Upper lobe of left lung (tissue), 6 donors: ENCODE measurements at regions not wholly inside any gene's neighbourhood (a gene's known extent, or its start where the extent isn't known, plus 50 kb on each side); places are given as distances from the start of the nearest gene placed in this dataset.
A peak's percentile ranks its signal among the peaks of the same experiment; 100 is the strongest.
"Not testable (repeated sequence)": the region's sequence is repeated elsewhere in the genome, so short reads cannot be mapped to it uniquely, and the experiment has no call there.

Source experiments
- ATAC-seq, 2 donors: fragments of 200-7000 bp; cut with Tn5 transposase; one replicate each; pipeline ENCODE4 v1.9.1; 2022; ENCODE audit warnings: mild to moderate bottlenecking in 2 of 2, moderate library complexity in 2 of 2; ENCODE audit not compliant: low FRiP score in 2 of 2
- DNase-seq, 2 donors: peaks; one replicate each; pipeline ENCODE4 v3.0.0-alpha.2; 2019 to 2020
- H3K27ac ChIP-seq, 4 donors: fragments of 200-600 bp; sonication (generic); one replicate each; pipeline ENCODE4 v1.5.1; 2016 to 2019
- H3K27me3 ChIP-seq, 4 donors: fragments of 200-600 bp; sonication (generic); one replicate each; pipeline ENCODE4 v1.5.1; 2017 to 2019
- H3K36me3 ChIP-seq, 4 donors: fragments of 200-600 bp; sonication (generic); one replicate each; pipeline ENCODE4 v1.5.1; 2016 to 2019
- H3K4me1 ChIP-seq, 4 donors: fragments of 200-600 bp; sonication (generic); one replicate each; pipeline ENCODE4 v1.5.1; 2018 to 2019
- H3K4me3 ChIP-seq, 4 donors: fragments of 200-600 bp; sonication (generic); one replicate each; pipeline ENCODE4 v1.5.1; 2017 to 2019; ENCODE audit warnings: mild to moderate bottlenecking in 2 of 4, moderate library complexity in 1 of 4
- H3K9me3 ChIP-seq, 4 donors: fragments of 200-600 bp; sonication (generic); one replicate each; pipeline ENCODE4 v1.5.1; 2018 to 2019
- EP300 ChIP-seq, 4 donors: sonication (generic); formaldehyde crosslinking; IDR thresholded peaks; one replicate each; pipeline ENCODE4 v1.5.1; 2017; ENCODE audit warnings: antibody characterized with exemption in 4 of 4, control low read depth in 2 of 4
- POLR2A ChIP-seq, 4 donors: fragments of 450-650 bp; IDR thresholded peaks; one replicate each; pipeline ENCODE4 v1.5.1; 2016 to 2017; ENCODE audit warnings: antibody characterized with exemption in 4 of 4, mild to moderate bottlenecking in 2 of 4
- POLR2AphosphoS5 ChIP-seq, 2 donors: sonication (generic); formaldehyde crosslinking; IDR thresholded peaks; one replicate each; pipeline ENCODE4 v1.5.1; 2017; ENCODE audit warnings: antibody characterized with exemption in 2 of 2
- WGBS, 2 donors: methylation state at CpG; one replicate each; pipeline ENCODE4 v1.1.5; 2017 to 2018; 5-methylcytosine and 5-hydroxymethylcytosine counted together
- TF ChIP-seq, protein P1 (sequence below), 6 experiments: fragments of 450-650 bp in 4 of 6; fragments of 200-600 bp in 2 of 6; sonication (generic) in 2 of 6; IDR thresholded peaks; one replicate each; pipeline ENCODE4 v1.5.1; 2016 to 2019; ENCODE audit warnings: antibody characterized with exemption in 6 of 6
- donor health status: DM: no; HTN: no; CAD: no; lungs with moderate emphysema.
- donor health status: DM: no; HTN: yes; CAD: no; lungs with severe emphysema.

DNA sequence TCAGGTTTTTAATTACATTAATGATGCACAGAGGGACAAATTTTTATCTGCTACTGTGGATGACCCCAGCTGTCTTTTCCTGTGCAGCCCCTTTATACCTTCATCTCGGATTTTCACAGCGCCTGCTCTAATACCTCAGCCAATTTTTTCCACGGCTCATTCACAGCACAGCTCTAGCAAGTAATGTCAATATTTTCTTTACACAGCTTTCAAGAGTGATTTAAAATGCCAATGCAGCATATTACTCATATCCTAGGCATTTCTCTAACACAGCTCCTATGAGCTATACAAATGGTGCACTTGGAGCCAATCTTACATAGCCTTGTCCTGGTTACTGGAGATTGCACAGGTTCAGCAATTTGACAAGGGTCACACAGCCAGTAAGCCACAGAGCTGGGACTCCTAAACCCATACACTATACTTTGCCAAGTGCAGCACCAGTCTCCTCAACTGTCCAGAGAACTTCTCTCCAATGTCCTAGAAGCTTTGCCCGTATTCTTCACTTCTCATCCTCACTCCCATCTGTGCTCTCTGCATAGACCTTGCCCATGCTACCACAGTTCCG is 661.8 kb downstream of the DTWD2 start:
- Histone ChIP-seq H3K9me3 (peaks cover 0 to 12% (median 5%) of the 10 kb centered on the region in 4 donors), H3K27ac (no peak overlapping the region), H3K4me3 (no peak overlapping the region), H3K36me3 (no peaks in the 10 kb centered on the region), H3K4me1 (peaks cover 0 to 4% (median 2%) of the 10 kb centered on the region in 4 donors), H3K27me3 (no peaks in the 10 kb centered on the region)
- no peak for DNase-seq
- 64 to 66% methylated on average over 5 of the region's 5 CpGs for WGBS, 2 donors
- ATAC-seq: peak; percentile 42 to 74
- TF ChIP-seq POLR2A (IDR thresholded peaks at IDR 0.05): no peak
- TF ChIP-seq POLR2AphosphoS5 (IDR thresholded peaks at IDR 0.05): no peak
- TF ChIP-seq, protein P1, sequence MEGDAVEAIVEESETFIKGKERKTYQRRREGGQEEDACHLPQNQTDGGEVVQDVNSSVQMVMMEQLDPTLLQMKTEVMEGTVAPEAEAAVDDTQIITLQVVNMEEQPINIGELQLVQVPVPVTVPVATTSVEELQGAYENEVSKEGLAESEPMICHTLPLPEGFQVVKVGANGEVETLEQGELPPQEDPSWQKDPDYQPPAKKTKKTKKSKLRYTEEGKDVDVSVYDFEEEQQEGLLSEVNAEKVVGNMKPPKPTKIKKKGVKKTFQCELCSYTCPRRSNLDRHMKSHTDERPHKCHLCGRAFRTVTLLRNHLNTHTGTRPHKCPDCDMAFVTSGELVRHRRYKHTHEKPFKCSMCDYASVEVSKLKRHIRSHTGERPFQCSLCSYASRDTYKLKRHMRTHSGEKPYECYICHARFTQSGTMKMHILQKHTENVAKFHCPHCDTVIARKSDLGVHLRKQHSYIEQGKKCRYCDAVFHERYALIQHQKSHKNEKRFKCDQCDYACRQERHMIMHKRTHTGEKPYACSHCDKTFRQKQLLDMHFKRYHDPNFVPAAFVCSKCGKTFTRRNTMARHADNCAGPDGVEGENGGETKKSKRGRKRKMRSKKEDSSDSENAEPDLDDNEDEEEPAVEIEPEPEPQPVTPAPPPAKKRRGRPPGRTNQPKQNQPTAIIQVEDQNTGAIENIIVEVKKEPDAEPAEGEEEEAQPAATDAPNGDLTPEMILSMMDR (IDR thresholded peaks at IDR 0.05): no peak
- TF ChIP-seq EP300 (IDR thresholded peaks at IDR 0.05): no peak

DNA sequence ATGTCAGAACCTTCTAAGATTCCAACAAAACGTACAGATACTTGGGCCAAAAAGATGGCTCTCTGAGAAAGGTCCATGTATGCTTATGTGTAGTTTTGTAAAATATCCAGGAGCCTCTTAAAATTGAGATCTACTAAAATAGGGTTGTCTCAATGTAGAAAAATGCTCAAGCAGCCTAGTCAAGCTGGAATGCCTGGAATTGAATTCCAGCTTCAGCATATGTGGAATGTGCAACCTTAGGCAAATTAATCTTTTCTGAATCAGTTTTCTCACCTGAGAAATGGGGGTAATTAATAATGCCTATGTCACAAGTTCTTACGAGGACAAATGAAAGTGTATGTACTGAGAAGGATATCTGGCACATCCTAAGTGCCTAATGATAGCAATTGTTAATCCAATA is 662.4 kb downstream of the DTWD2 start:
- no peaks in the 10 kb centered on the region for H3K36me3 ChIP-seq
- ATAC-seq (no peak), DNase-seq (no peak)
- peaks cover 0 to 12% (median 5%) of the 10 kb centered on the region in 4 donors for H3K9me3 ChIP-seq
- H3K4me3 ChIP-seq: no peak overlapping the region
- WGBS, 2 donors: 48 to 54% methylated on average over 2 of the region's 2 CpGs
- no peaks in the 10 kb centered on the region for H3K27me3 ChIP-seq
- peaks cover 0 to 4% (median 2%) of the 10 kb centered on the region in 4 donors for H3K4me1 ChIP-seq
- TF ChIP-seq, protein P1 (IDR thresholded peaks at IDR 0.05): no peak
- TF ChIP-seq POLR2A (IDR thresholded peaks at IDR 0.05): no peak
- no peak for TF ChIP-seq EP300 (IDR thresholded peaks at IDR 0.05)
- H3K27ac ChIP-seq: no peak overlapping the region

DNA sequence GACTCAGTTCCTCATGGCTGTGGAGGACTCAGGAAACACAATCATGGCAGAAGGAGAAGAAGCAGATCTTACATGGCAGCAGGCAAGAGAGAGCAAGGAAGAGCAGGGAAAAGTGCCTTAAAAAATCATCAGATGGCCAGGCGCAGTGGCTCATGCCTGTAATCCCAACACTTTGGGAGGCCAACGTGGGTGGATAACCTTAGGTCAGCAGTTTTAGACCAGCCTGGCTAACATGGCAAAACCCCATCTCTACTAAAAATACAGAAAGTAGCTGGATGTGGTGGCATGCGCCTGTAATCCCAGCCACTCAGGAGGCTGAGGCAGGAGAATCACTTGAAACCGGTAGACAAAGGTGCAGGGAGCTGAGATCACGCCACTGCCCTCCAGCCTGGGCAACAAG is 664.6 kb downstream of the DTWD2 start:
- ATAC-seq: not testable (repeated sequence)
- WGBS, 2 donors: 92 to 94% methylated on average over 5 of the region's 5 CpGs

DNA sequence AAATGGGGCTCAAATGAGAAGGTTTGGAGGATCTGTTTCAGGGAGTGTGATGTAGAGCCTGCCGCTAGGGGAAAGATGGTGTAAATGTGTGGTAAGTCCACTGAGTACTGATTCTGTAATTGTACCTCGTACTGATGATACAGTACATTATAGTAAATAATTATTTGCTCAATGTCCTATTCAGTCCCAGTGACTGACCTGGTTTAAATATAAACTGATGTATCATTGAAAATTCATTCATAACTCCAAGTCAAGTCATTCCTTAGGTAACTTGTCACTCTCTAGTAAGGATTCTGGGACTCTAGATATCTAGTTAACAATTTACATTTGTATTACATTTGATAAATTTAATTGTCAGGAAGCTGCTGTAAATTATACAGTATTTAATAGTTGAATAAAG is 667.3 kb downstream of the DTWD2 start:
- Histone ChIP-seq H3K27ac (no peak overlapping the region), H3K36me3 (no peaks in the 10 kb centered on the region), H3K4me3 (no peak overlapping the region), H3K27me3 (no peaks in the 10 kb centered on the region), H3K9me3 (peaks cover 0 to 12% (median 5%) of the 10 kb centered on the region in 4 donors), H3K4me1 (no peaks in the 10 kb centered on the region)
- WGBS, 2 donors: 85 to 86% methylated on average over 2 of the region's 2 CpGs
- DNase-seq (no peak), ATAC-seq (no peak)
- TF ChIP-seq POLR2A (IDR thresholded peaks at IDR 0.05) (no peak), POLR2AphosphoS5 (IDR thresholded peaks at IDR 0.05) (no peak)
- TF ChIP-seq, protein P1 (IDR thresholded peaks at IDR 0.05): no peak

More for the DNA sequence above, 664.6 kb downstream of the DTWD2 start:
- H3K4me1 ChIP-seq, H3K4me3 ChIP-seq, DNase-seq, H3K27ac ChIP-seq, H3K36me3 ChIP-seq, H3K27me3 ChIP-seq: not testable (repeated sequence)
- peaks cover 0 to 12% (median 5%) of the 10 kb centered on the region in 4 donors for H3K9me3 ChIP-seq

DNA sequence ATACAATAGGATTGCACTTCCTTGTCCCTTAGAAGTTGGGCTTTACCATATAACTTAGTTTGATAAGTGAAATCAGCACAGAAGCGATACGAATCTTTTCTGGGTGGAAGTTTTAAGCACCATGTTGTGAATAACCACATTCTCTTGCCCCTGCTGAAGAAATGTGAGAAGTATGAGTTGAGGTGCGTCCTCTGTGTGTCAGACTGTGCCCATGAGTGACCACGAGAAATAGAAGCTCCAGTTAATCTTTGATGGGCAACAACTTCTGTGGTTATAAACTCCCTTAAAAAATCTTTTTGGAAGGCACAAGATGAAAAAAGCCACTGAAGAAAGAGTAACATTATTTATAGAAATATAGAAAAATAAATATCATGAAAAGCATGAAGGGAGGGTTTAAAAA is 668.2 kb downstream of the DTWD2 start:
- Histone ChIP-seq H3K4me3 (no peak overlapping the region), H3K27me3 (no peaks in the 10 kb centered on the region), H3K9me3 (peaks cover 0 to 12% (median 5%) of the 10 kb centered on the region in 4 donors), H3K36me3 (no peaks in the 10 kb centered on the region), H3K4me1 (no peaks in the 10 kb centered on the region), H3K27ac (no peak overlapping the region)
- 93 to 95% methylated on average over 4 of the region's 4 CpGs for WGBS, 2 donors
- ATAC-seq (no peak), DNase-seq (no peak)
- TF ChIP-seq, protein P1 (IDR thresholded peaks at IDR 0.05): no peak
- no peak for TF ChIP-seq EP300 (IDR thresholded peaks at IDR 0.05)
- TF ChIP-seq POLR2A (IDR thresholded peaks at IDR 0.05): no peak
- TF ChIP-seq POLR2AphosphoS5 (IDR thresholded peaks at IDR 0.05): no peak
